ENCODE measurements at regions not wholly inside any gene's neighbourhood (a gene's known extent, or its start where the extent isn't known, plus 50 kb on each side); places are given as distances from the start of the nearest gene placed in this dataset.

- TF ChIP-seq CTCF (IDR thresholded peaks at IDR 0.05) = no peak
- no peak for TF ChIP-seq EZH2 (IDR thresholded peaks at IDR 0.05; ENCODE audit: borderline replicate concordance, insufficient read depth, low read depth, low read length, poor library complexity, severe bottlenecking)
Measured at GRCh38 chr15:36263666-36264065, 315.8 kb upstream of the CDIN1 start.
